ENCODE measurements at regions not wholly inside any gene's neighbourhood (a gene's known extent, or its start where the extent isn't known, plus 50 kb on each side); places are given as distances from the start of the nearest gene placed in this dataset.

GRCh38 chr2:175464311-175464670, 282.8 kb upstream of the ATP5MC3 start:
- Histone ChIP-seq H3K27ac (ENCODE audit: insufficient read depth in 1 of 2, low read depth in 1 of 2, low read length in 2 of 2, poor library complexity in 1 of 2, severe bottlenecking in 2 of 2) (no peak overlapping the region), H3K4me1 (ENCODE audit: control extremely low read depth in 1 of 4, control insufficient read depth in 4 of 4, insufficient read depth in 4 of 4, low read length in 3 of 4) (peaks cover 0 to 17% (median 0%) of the 10 kb centered on the region in 4 experiments), H3K9me3 (ENCODE audit: control extremely low read depth in 1 of 5, control insufficient read depth in 4 of 5, insufficient read depth in 2 of 5, low read depth in 1 of 5, low read length in 4 of 5) (peaks cover 0 to 8% (median 3%) of the 10 kb centered on the region in 5 experiments), H3K36me3 (ENCODE audit: control insufficient read depth in 4 of 4, insufficient read depth in 4 of 4, low read length in 3 of 4) (no peaks in the 10 kb centered on the region), H3K27me3 (replicated peaks in 2 of 5; ENCODE audit: control insufficient read depth in 4 of 5, insufficient read depth in 5 of 5, low read length in 4 of 5) (no peaks in the 10 kb centered on the region), H3K4me3 (ENCODE audit: control insufficient read depth in 1 of 7, extremely low read depth in 1 of 7, insufficient read depth in 4 of 7, low read depth in 2 of 7, low read length in 6 of 7) (no peak overlapping the region)
- ChIA-PET CTCF (interaction anchor here (1.2 kb wide), 1 partner anchor 49 kb away, joined by 3 read pairs; no protein-coding TSS in a partner anchor), POLR2A (no interaction called here)
- 99% methylated on average over 7 of the region's 7 CpGs for WGBS (ENCODE audit: insufficient coverage)
- DNase-seq: no peak

GRCh38 chr2:175463589-175464310, 282.2 kb upstream of the ATP5MC3 start:
- H3K4me3 ChIP-seq (ENCODE audit: control insufficient read depth in 1 of 7, extremely low read depth in 1 of 7, insufficient read depth in 4 of 7, low read depth in 2 of 7, low read length in 6 of 7): no peak overlapping the region
- peaks cover 0 to 8% (median 3%) of the 10 kb centered on the region in 5 experiments for H3K9me3 ChIP-seq (ENCODE audit: control extremely low read depth in 1 of 5, control insufficient read depth in 4 of 5, insufficient read depth in 2 of 5, low read depth in 1 of 5, low read length in 4 of 5)
- WGBS (ENCODE audit: insufficient coverage): 90% methylated on average over 8 of the region's 11 CpGs
- DNase-seq: peak in 1 of 3 donors; percentile 5
- H3K27me3 ChIP-seq (replicated peaks in 2 of 5; ENCODE audit: control insufficient read depth in 4 of 5, insufficient read depth in 5 of 5, low read length in 4 of 5): no peaks in the 10 kb centered on the region
- CTCF ChIA-PET: interaction anchor here (1.2 kb wide), 1 partner anchor 48 kb away, joined by 3 read pairs; no protein-coding TSS in a partner anchor
- POLR2A ChIA-PET: no interaction called here
- H3K36me3 ChIP-seq (ENCODE audit: control insufficient read depth in 4 of 4, insufficient read depth in 4 of 4, low read length in 3 of 4): no peaks in the 10 kb centered on the region
- H3K27ac ChIP-seq (ENCODE audit: insufficient read depth in 1 of 2, low read depth in 1 of 2, low read length in 2 of 2, poor library complexity in 1 of 2, severe bottlenecking in 2 of 2): no peak overlapping the region
- peaks cover 0 to 17% (median 0%) of the 10 kb centered on the region in 4 experiments for H3K4me1 ChIP-seq (ENCODE audit: control extremely low read depth in 1 of 4, control insufficient read depth in 4 of 4, insufficient read depth in 4 of 4, low read length in 3 of 4)

- Histone ChIP-seq H3K27me3 (replicated peaks in 2 of 5; ENCODE audit: control insufficient read depth in 4 of 5, insufficient read depth in 5 of 5, low read length in 4 of 5) (no peaks in the 10 kb centered on the region), H3K4me3 (ENCODE audit: control insufficient read depth in 1 of 7, extremely low read depth in 1 of 7, insufficient read depth in 4 of 7, low read depth in 2 of 7, low read length in 6 of 7) (no peak overlapping the region), H3K9me3 (ENCODE audit: control extremely low read depth in 1 of 5, control insufficient read depth in 4 of 5, insufficient read depth in 2 of 5, low read depth in 1 of 5, low read length in 4 of 5) (peaks cover 0 to 8% (median 3%) of the 10 kb centered on the region in 5 experiments), H3K36me3 (ENCODE audit: control insufficient read depth in 4 of 4, insufficient read depth in 4 of 4, low read length in 3 of 4) (no peaks in the 10 kb centered on the region), H3K4me1 (ENCODE audit: control extremely low read depth in 1 of 4, control insufficient read depth in 4 of 4, insufficient read depth in 4 of 4, low read length in 3 of 4) (peaks cover 0 to 17% (median 0%) of the 10 kb centered on the region in 4 experiments), H3K27ac (ENCODE audit: insufficient read depth in 1 of 2, low read depth in 1 of 2, low read length in 2 of 2, poor library complexity in 1 of 2, severe bottlenecking in 2 of 2) (no peak overlapping the region)
- ChIA-PET POLR2A (no interaction called here), CTCF (no interaction called here)
- 97% methylated on average over 2 of the region's 2 CpGs for WGBS (ENCODE audit: insufficient coverage)
- no peak for DNase-seq
Observed at GRCh38 chr2:175463169-175463568, 281.7 kb upstream of the ATP5MC3 start.

- WGBS (ENCODE audit: insufficient coverage): no CpG with 5 or more reads among the region's 3 CpGs
- Histone ChIP-seq H3K4me3 (ENCODE audit: control insufficient read depth in 1 of 7, extremely low read depth in 1 of 7, insufficient read depth in 4 of 7, low read depth in 2 of 7, low read length in 6 of 7) (no peak overlapping the region), H3K27ac (ENCODE audit: insufficient read depth in 1 of 2, low read depth in 1 of 2, low read length in 2 of 2, poor library complexity in 1 of 2, severe bottlenecking in 2 of 2) (no peak overlapping the region), H3K4me1 (ENCODE audit: control extremely low read depth in 1 of 4, control insufficient read depth in 4 of 4, insufficient read depth in 4 of 4, low read length in 3 of 4) (peaks cover 0 to 17% (median 0%) of the 10 kb centered on the region in 4 experiments), H3K36me3 (ENCODE audit: control insufficient read depth in 4 of 4, insufficient read depth in 4 of 4, low read length in 3 of 4) (no peaks in the 10 kb centered on the region), H3K9me3 (ENCODE audit: control extremely low read depth in 1 of 5, control insufficient read depth in 4 of 5, insufficient read depth in 2 of 5, low read depth in 1 of 5, low read length in 4 of 5) (peaks cover 0 to 8% (median 3%) of the 10 kb centered on the region in 5 experiments), H3K27me3 (replicated peaks in 2 of 5; ENCODE audit: control insufficient read depth in 4 of 5, insufficient read depth in 5 of 5, low read length in 4 of 5) (no peaks in the 10 kb centered on the region)
- CTCF ChIA-PET: no interaction called here
- no peak for DNase-seq
- POLR2A ChIA-PET: interaction anchor here (0.6 kb wide), 1 partner anchor 1392 kb away, joined by 3 read pairs; no protein-coding TSS in a partner anchor
Observed at GRCh38 chr2:175462246-175462645, 280.7 kb upstream of the ATP5MC3 start.

GRCh38 chr2:175461839-175462238, 280.3 kb upstream of the ATP5MC3 start:
- H3K27ac ChIP-seq (ENCODE audit: insufficient read depth in 1 of 2, low read depth in 1 of 2, low read length in 2 of 2, poor library complexity in 1 of 2, severe bottlenecking in 2 of 2): no peak overlapping the region
- H3K27me3 ChIP-seq (replicated peaks in 2 of 5; ENCODE audit: control insufficient read depth in 4 of 5, insufficient read depth in 5 of 5, low read length in 4 of 5): no peaks in the 10 kb centered on the region
- H3K36me3 ChIP-seq (ENCODE audit: control insufficient read depth in 4 of 4, insufficient read depth in 4 of 4, low read length in 3 of 4): no peaks in the 10 kb centered on the region
- peaks cover 0 to 17% (median 0%) of the 10 kb centered on the region in 4 experiments for H3K4me1 ChIP-seq (ENCODE audit: control extremely low read depth in 1 of 4, control insufficient read depth in 4 of 4, insufficient read depth in 4 of 4, low read length in 3 of 4)
- no peak overlapping the region for H3K4me3 ChIP-seq (ENCODE audit: control insufficient read depth in 1 of 7, extremely low read depth in 1 of 7, insufficient read depth in 4 of 7, low read depth in 2 of 7, low read length in 6 of 7)
- peaks cover 0 to 8% (median 3%) of the 10 kb centered on the region in 5 experiments for H3K9me3 ChIP-seq (ENCODE audit: control extremely low read depth in 1 of 5, control insufficient read depth in 4 of 5, insufficient read depth in 2 of 5, low read depth in 1 of 5, low read length in 4 of 5)
- POLR2A ChIA-PET: no interaction called here
- DNase-seq: no peak
- WGBS (ENCODE audit: insufficient coverage): 78% methylated on average over 4 of the region's 5 CpGs
- CTCF ChIA-PET: no interaction called here

GRCh38 chr2:175457895-175458448, 276.5 kb upstream of the ATP5MC3 start:
- H3K9me3 ChIP-seq (ENCODE audit: control extremely low read depth in 1 of 5, control insufficient read depth in 4 of 5, insufficient read depth in 2 of 5, low read depth in 1 of 5, low read length in 4 of 5): peaks cover 0 to 8% (median 0%) of the 10 kb centered on the region in 5 experiments
- POLR2A ChIA-PET: no interaction called here
- H3K4me1 ChIP-seq (ENCODE audit: control extremely low read depth in 1 of 4, control insufficient read depth in 4 of 4, insufficient read depth in 4 of 4, low read length in 3 of 4): peaks cover 0 to 3% (median 0%) of the 10 kb centered on the region in 4 experiments
- 72% methylated on average over 7 of the region's 7 CpGs for WGBS (ENCODE audit: insufficient coverage)
- DNase-seq: no peak
- CTCF ChIA-PET: no interaction called here
- H3K4me3 ChIP-seq (ENCODE audit: control insufficient read depth in 1 of 7, extremely low read depth in 1 of 7, insufficient read depth in 4 of 7, low read depth in 2 of 7, low read length in 6 of 7): no peak overlapping the region
- no peak overlapping the region for H3K27ac ChIP-seq (ENCODE audit: insufficient read depth in 1 of 2, low read depth in 1 of 2, low read length in 2 of 2, poor library complexity in 1 of 2, severe bottlenecking in 2 of 2)
- H3K27me3 ChIP-seq (replicated peaks in 2 of 5; ENCODE audit: control insufficient read depth in 4 of 5, insufficient read depth in 5 of 5, low read length in 4 of 5): no peaks in the 10 kb centered on the region
- H3K36me3 ChIP-seq (ENCODE audit: control insufficient read depth in 4 of 4, insufficient read depth in 4 of 4, low read length in 3 of 4): no peaks in the 10 kb centered on the region

GRCh38 chr2:175454953-175455389, 273.5 kb upstream of the ATP5MC3 start:
- H3K4me1 ChIP-seq (ENCODE audit: control extremely low read depth in 1 of 4, control insufficient read depth in 4 of 4, insufficient read depth in 4 of 4, low read length in 3 of 4): peaks cover 0 to 2% (median 0%) of the 10 kb centered on the region in 4 experiments
- no peak for DNase-seq
- no peak overlapping the region for H3K4me3 ChIP-seq (ENCODE audit: control insufficient read depth in 1 of 7, extremely low read depth in 1 of 7, insufficient read depth in 4 of 7, low read depth in 2 of 7, low read length in 6 of 7)
- CTCF ChIA-PET: no interaction called here
- H3K36me3 ChIP-seq (ENCODE audit: control insufficient read depth in 4 of 4, insufficient read depth in 4 of 4, low read length in 3 of 4): no peaks in the 10 kb centered on the region
- no peaks in the 10 kb centered on the region for H3K9me3 ChIP-seq (ENCODE audit: control extremely low read depth in 1 of 5, control insufficient read depth in 4 of 5, insufficient read depth in 2 of 5, low read depth in 1 of 5, low read length in 4 of 5)
- POLR2A ChIA-PET: no interaction called here
- H3K27me3 ChIP-seq (replicated peaks in 2 of 5; ENCODE audit: control insufficient read depth in 4 of 5, insufficient read depth in 5 of 5, low read length in 4 of 5): no peaks in the 10 kb centered on the region
- 100% methylated on average over 2 of the region's 4 CpGs for WGBS (ENCODE audit: insufficient coverage)
- H3K27ac ChIP-seq (ENCODE audit: insufficient read depth in 1 of 2, low read depth in 1 of 2, low read length in 2 of 2, poor library complexity in 1 of 2, severe bottlenecking in 2 of 2): no peak overlapping the region
